SH-SY5Y (cell line): ENCODE measurements at regions not wholly inside any gene's neighbourhood (a gene's known extent, or its start where the extent isn't known, plus 50 kb on each side); places are given as distances from the start of the nearest gene placed in this dataset.
A peak's percentile ranks its signal among the peaks of the same experiment; 100 is the strongest.

Source experiments
- GATA2 ChIP-seq: IDR thresholded peaks from 2 replicates; pipeline ENCODE4 v1.6.1; 2011; ENCODE audit warnings: mild to moderate bottlenecking, low read depth, low read length
- GATA3 ChIP-seq: IDR thresholded peaks from 2 replicates; pipeline ENCODE4 v1.6.1; 2011; ENCODE audit warnings: low read depth, mild to moderate bottlenecking, low read length, moderate library complexity

GRCh38 chr6:119980802-119981201 lies 631.2 kb upstream of the MAN1A1 start:
- TF ChIP-seq GATA3 = no peak
- no peak for TF ChIP-seq GATA2

- TF ChIP-seq GATA2 = no peak
- TF ChIP-seq GATA3 = no peak
Measured at GRCh38 chr6:119979862-119980261, 630.3 kb upstream of the MAN1A1 start.

- TF ChIP-seq GATA3 (no peak), GATA2 (no peak)
Measured at GRCh38 chr6:119978274-119978889, 628.8 kb upstream of the MAN1A1 start.

DNA sequence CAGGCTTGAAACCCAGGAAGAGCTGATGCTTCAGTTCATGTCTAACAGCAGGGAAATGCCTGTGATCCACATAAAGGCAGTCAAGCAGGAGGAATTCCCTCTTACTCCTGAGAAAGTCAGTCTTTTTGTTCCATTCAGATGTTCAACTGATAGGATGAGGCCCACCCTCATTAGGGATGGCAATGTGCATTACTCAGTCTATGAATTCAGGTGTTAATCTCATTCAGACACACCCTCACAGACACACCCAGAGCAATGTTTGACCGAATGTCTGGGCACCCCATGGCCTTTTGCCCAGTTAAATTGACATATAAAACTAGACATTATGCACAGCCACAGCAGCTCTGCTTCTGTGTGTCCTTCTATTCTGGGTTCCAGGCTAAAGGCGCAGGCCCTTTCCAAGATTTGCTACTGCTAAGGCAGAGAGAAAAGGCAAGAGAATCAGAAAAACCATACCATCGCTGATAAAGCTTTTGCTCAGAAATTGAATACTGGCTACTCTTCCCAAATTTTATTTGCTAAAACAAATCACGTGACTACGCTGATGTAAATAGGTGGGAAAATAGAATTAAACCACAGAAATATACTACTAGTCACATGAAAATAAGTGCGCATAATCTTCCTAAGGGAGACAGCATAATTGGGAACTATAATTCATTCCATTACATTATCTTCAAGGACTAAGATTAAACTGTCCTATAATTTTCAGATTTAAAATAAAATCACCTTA lies 625.0 kb upstream of the MAN1A1 start:
- TF ChIP-seq GATA2 (no peak), GATA3 (no peak)

- TF ChIP-seq GATA2 (no peak), GATA3 (no peak)
Measured at GRCh38 chr6:119966484-119966883, 616.9 kb upstream of the MAN1A1 start.

DNA sequence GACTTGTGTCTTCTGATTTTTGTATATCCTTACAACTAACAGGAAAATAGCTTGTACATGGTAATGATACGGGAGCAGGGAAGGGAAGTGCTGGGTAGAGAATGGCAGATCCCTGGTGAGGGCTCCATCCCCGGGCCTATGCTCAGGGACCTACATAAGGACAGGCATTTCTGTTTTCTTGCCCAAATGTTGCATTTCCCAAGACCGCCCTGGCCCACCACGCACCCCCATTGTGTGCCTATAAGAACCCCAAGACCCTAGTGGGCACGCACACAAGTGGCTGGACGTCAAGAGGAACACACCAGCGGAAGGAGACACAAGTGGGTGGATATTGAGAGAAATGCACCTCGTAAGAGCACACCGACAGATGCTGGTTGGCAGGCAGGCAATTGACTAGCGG lies 616.3 kb upstream of the MAN1A1 start:
- no peak for TF ChIP-seq GATA2
- no peak for TF ChIP-seq GATA3

DNA sequence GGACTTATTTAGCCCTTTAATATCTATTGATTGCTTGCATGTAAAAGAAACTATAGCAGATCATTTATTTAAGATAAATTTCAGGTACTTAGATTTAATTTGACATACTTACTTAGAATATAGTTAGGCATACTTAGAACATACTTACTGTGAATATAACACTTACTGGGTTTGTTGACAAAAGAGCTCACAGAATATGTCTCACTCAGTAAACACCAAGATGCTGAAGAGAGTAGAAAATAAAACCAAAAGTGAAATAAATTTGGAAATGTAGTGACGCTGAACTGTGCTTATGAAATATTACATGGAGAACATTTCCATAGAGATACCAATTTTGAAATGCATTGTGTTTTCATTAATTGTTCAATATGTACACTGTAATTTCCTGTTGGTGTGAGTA lies 615.4 kb upstream of the MAN1A1 start:
- TF ChIP-seq GATA2 (no peak), GATA3 (no peak)

DNA sequence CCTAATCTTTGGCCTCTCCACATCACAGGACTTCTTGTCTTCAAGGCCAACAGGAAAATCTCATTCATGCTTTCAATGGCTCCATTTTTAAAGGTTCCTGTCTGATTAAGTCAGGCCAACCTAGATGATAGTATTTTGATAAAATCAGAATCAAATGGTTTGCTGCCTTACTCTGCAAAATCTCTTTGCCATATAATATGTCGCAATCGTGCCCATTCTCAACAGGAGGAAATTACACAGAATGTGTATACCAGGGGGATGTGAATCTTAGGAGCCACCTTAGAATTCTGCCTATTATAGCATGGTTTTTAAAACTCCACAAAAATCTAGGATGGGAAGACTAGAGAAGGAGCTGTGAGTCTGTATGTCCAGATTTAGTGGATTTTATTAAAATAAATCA lies 612.9 kb upstream of the MAN1A1 start:
- TF ChIP-seq GATA2 = no peak
- TF ChIP-seq GATA3 = no peak

DNA sequence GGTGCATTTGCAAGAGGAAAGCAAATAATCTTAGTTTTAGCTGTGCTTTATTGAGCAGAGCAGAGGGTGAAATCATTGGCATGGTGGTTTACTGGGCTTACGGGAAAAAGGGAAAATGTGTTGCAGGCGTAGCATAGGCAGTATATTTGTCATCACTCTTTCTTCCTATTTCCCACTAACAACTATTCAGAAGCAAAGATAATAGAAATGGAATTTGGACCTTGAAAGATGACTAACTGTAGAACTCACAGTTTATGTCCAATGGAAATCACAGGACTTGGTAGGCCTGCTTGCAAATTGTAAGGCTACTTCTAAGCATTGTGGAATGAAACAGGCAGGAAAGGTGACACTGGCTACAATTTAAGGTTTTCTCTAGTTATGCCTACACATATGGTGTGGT lies 611.9 kb upstream of the MAN1A1 start:
- TF ChIP-seq GATA3 (no peak), GATA2 (no peak)

DNA sequence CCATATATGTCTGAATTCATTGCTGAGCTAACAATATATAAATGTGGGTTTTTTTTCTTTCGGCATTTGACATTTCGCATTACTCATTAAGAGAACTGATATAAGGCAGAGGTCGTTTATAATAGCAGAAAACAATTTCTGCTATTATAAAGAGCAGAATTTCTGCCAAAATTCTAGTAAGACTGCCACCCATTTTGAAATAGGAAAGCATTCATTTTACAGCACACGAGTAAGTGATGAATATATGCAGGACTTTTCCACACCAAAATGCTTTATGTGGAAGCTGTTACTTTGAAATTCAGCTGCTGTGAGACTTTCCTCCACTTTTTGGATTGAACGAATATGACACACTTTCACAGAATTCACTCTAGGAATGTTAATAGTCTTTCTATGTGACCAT lies 610.9 kb upstream of the MAN1A1 start:
- TF ChIP-seq GATA2 = no peak
- TF ChIP-seq GATA3 = no peak; the same call in 1 of the 2 replicates

DNA sequence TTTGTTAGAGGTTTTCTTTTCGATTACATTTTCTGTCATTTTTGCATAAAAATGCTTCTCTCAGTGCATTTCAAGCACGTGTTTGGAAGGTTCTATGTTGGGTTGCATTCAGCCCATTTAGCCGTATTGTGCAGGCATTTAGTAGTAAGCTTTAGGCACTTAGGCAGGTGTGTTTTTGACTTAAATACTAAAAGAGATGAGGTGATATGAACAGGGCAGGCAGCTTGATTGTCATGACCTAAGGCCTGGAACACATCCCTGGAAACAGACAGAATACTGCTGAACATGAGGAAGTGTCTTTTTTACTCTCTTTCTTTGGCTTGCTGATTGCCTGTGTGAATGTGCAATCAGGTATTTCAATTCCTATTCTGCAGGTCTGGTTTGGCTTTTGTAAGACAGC lies 610.5 kb upstream of the MAN1A1 start:
- TF ChIP-seq GATA3 (no peak; the same call in 1 of the 2 replicates), GATA2 (peak; percentile 55; the same call in 1 of the 2 replicates)

DNA sequence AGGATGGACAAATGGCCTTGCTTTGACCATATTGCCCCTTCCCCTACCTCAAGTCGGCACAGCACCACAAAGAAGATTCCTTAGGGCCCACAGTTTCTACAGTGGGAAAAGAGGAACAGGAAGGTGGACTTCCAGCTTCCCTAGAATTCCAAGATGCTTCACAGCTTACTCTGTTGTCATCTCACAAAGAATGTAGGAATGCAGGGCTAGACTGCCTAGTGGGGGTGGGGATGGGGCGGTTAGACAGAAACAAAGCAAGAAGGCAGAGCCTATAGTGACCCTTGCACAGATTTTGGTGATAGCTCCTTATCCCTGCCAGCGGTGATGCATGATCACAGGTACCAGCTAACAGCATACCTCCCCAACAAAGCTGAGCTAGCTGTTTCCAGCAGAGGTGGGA lies 607.6 kb upstream of the MAN1A1 start:
- TF ChIP-seq GATA3 (no peak), GATA2 (no peak)

GRCh38 chr6:119952696-119953095 lies 603.1 kb upstream of the MAN1A1 start:
- TF ChIP-seq GATA3 (no peak), GATA2 (no peak)

DNA sequence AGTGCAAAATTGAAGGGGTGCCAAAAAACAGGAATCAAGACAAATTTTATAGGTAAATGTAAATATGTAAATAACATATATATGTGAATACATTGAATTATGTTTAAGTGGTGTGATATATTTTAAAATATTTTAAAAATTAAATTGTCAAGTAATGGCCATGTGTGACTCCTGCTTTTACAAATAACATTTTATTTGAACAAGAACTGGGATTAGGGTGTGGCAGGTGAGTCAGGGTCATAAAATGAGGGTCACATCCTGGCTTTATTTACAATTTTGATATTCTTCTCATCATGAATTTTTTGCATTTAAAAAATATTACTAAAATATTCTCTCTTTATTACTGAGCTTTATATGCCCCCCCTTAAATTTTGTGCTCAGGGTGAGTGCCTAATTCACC lies 601.1 kb upstream of the MAN1A1 start:
- TF ChIP-seq GATA3 (no peak), GATA2 (no peak)

- TF ChIP-seq GATA3 (no peak), GATA2 (no peak)
Measured at GRCh38 chr6:119942078-119942752, 592.7 kb upstream of the MAN1A1 start.

DNA sequence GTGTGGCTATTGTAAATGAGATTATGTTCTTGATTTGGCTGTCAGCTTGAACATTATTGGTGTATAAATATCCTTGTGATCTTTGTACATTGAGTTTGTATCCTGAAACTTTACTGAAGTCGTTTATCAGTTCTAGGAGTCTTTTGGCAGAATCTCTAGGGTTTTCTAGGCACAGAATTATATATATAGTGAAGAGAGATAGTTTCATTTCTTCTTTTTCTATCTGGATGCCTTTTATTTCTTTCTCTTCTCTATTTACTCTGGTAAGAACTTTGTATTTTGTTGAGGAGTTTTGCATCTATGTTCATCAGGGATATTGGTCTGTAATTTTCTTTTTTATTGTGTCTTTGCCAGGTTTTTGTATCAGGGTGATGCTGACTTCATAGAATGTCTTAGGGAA lies 589.2 kb upstream of the MAN1A1 start:
- TF ChIP-seq GATA2 (no peak), GATA3 (no peak)

DNA sequence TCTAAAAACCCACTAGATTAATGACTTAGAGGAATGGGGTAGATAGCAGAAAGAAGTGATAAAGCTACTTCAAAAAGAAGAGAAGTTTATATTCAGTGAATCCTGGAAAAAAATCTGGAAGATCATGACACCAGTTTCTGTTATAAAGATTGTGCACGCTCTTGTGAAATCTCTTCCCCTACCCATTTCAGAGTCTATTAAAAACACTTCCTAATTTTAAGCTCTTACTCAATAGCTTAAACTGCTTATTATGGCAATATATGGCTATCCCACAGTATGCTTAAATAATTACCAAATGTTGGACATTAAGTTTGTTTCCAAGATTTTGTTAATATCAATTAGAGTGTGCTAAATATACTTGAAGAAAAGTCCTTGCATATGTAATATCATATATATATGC lies 585.3 kb upstream of the MAN1A1 start:
- no peak for TF ChIP-seq GATA3
- TF ChIP-seq GATA2 = no peak
